ENCODE measurements at regions not wholly inside any gene's neighbourhood (a gene's known extent, or its start where the extent isn't known, plus 50 kb on each side); places are given as distances from the start of the nearest gene placed in this dataset.
"Not testable (repeated sequence)": the region's sequence is repeated elsewhere in the genome, so short reads cannot be mapped to it uniquely, and the experiment has no call there.

DNA sequence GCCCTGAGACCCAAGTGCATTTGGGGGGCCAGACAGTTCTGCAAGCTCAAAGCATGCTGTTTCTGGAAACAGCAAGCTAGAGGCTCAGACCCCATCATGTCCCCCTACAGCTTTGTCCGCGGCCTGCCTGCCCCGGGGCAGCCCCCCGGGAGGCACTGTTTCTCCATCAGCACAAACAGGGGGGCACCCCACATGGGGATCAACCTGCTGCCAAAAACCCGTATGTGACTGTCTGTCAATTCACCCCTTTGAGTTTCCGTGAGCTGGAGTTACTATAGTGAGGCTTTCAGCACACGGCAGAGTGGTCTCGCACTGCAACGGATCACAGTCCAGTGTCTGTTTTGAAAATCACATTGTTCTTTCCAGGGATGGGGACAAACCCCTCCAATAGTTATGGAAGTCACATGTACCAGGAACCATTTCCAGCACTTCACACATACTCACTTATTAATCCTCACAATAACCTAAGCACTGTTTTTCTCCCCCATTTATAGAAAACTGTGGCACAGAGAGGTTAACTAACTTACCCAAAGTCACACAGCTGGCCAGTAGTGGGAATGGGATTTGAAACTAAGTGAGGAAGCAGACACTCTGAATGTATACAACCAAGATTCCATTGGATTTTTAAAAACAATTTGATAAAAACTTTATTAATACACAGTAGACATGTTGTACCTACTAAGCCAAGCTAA, 269.0 kb downstream of the C16orf95 start:
- no peaks in the 10 kb centered on the region for H4K20me1 ChIP-seq (ENCODE audit: control insufficient read depth, extremely low read depth, insufficient read depth, low read length)
- H3K36me3 ChIP-seq (ENCODE audit: control insufficient read depth, insufficient read depth, low read length), result no peaks in the 10 kb centered on the region
- no peak overlapping the region for H3K4me2 ChIP-seq (ENCODE audit: extremely low read depth, insufficient read depth, low read length)
- no peaks in the 10 kb centered on the region for H3K79me2 ChIP-seq (ENCODE audit: control insufficient read depth, insufficient read depth, low read length)
- no peak overlapping the region for H3K9ac ChIP-seq (ENCODE audit: insufficient read depth, low read length)
- H2AFZ ChIP-seq (ENCODE audit: low read length), result no peak overlapping the region
- no peaks in the 10 kb centered on the region for H3K9me3 ChIP-seq (ENCODE audit: control insufficient read depth, insufficient read depth, low read depth, low read length)
- DNase-seq (ENCODE audit: low read depth in 2 of 2), result no peak
- peaks cover 4% of the 10 kb centered on the region for H3K27me3 ChIP-seq (ENCODE audit: control insufficient read depth, insufficient read depth, low read length)
- H3K27ac ChIP-seq (ENCODE audit: insufficient read depth, low read length), result no peak overlapping the region
- TF ChIP-seq, protein P1, sequence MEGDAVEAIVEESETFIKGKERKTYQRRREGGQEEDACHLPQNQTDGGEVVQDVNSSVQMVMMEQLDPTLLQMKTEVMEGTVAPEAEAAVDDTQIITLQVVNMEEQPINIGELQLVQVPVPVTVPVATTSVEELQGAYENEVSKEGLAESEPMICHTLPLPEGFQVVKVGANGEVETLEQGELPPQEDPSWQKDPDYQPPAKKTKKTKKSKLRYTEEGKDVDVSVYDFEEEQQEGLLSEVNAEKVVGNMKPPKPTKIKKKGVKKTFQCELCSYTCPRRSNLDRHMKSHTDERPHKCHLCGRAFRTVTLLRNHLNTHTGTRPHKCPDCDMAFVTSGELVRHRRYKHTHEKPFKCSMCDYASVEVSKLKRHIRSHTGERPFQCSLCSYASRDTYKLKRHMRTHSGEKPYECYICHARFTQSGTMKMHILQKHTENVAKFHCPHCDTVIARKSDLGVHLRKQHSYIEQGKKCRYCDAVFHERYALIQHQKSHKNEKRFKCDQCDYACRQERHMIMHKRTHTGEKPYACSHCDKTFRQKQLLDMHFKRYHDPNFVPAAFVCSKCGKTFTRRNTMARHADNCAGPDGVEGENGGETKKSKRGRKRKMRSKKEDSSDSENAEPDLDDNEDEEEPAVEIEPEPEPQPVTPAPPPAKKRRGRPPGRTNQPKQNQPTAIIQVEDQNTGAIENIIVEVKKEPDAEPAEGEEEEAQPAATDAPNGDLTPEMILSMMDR (conservative IDR thresholded peaks at IDR 0.05 in 1 of 2, IDR thresholded peaks at IDR 0.05 in 1 of 2; ENCODE audit: low read depth in 1 of 2, low read length in 2 of 2), result no peak
- no peak for TF ChIP-seq EZH2 (IDR thresholded peaks at IDR 0.05; ENCODE audit: low read length, missing control alignments)
- no peak overlapping the region for H3K4me3 ChIP-seq (replicated peaks in 1 of 4; ENCODE audit: control extremely low read depth in 1 of 4, insufficient read depth in 1 of 4, low read depth in 3 of 4, low read length in 4 of 4)
- no peaks in the 10 kb centered on the region for H3K4me1 ChIP-seq (ENCODE audit: control insufficient read depth, extremely low read depth, insufficient read depth, low read length)

DNA sequence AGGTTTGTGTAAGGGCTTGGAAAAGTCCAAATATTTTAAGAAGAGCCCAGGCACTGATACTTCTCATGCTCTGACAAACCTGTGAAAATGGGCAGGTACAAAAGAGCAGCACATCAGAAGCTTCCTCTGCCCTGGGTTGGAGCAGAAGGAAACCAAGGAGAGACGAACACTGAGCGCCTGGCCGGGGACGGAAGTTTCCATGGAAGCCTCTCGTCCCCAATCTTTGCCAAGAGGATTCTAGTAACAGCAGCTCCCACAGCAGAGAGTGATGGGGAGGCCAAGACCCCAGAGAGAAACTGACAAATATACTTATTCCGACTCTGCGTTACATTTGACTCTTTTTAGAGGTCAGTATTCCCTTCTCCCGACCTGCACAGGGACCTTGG, 268.5 kb downstream of the C16orf95 start:
- H3K4me1 ChIP-seq (ENCODE audit: control insufficient read depth, extremely low read depth, insufficient read depth, low read length), result no peaks in the 10 kb centered on the region
- H4K20me1 ChIP-seq (ENCODE audit: control insufficient read depth, extremely low read depth, insufficient read depth, low read length), result no peaks in the 10 kb centered on the region
- TF ChIP-seq EZH2 (IDR thresholded peaks at IDR 0.05; ENCODE audit: low read length, missing control alignments), result no peak
- TF ChIP-seq, protein P1 (conservative IDR thresholded peaks at IDR 0.05 in 1 of 2, IDR thresholded peaks at IDR 0.05 in 1 of 2; ENCODE audit: low read depth in 1 of 2, low read length in 2 of 2), result no peak
- no peak for DNase-seq (ENCODE audit: low read depth in 2 of 2)
- H2AFZ ChIP-seq (ENCODE audit: low read length), result no peak overlapping the region
- no peak overlapping the region for H3K4me3 ChIP-seq (replicated peaks in 1 of 4; ENCODE audit: control extremely low read depth in 1 of 4, insufficient read depth in 1 of 4, low read depth in 3 of 4, low read length in 4 of 4)
- peaks cover under 1% of the 10 kb centered on the region for H3K27me3 ChIP-seq (ENCODE audit: control insufficient read depth, insufficient read depth, low read length)
- H3K9ac ChIP-seq (ENCODE audit: insufficient read depth, low read length), result no peak overlapping the region
- no peak overlapping the region for H3K4me2 ChIP-seq (ENCODE audit: extremely low read depth, insufficient read depth, low read length)
- no peaks in the 10 kb centered on the region for H3K36me3 ChIP-seq (ENCODE audit: control insufficient read depth, insufficient read depth, low read length)
- no peaks in the 10 kb centered on the region for H3K9me3 ChIP-seq (ENCODE audit: control insufficient read depth, insufficient read depth, low read depth, low read length)
- H3K79me2 ChIP-seq (ENCODE audit: control insufficient read depth, insufficient read depth, low read length), result no peaks in the 10 kb centered on the region
- H3K27ac ChIP-seq (ENCODE audit: insufficient read depth, low read length), result no peak overlapping the region

DNA sequence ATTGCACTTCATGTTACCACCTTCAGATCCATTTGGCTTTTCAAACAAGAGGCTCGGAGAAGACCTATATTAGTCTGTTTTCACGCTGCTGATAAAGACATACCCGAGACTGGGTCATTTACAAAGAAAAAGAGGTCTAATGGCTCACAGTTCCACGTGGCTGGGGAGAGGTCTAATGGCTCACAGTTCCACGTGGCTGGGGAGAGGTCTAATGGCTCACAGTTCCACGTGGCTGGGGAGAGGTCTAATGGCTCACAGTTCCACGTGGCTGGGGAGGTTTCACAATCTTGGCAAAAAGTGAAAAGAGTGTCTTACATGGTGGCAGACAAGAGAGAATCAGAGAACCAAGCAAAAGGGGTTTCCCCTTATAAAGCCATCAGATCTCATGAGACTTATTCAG, 268.0 kb downstream of the C16orf95 start:
- H3K9ac ChIP-seq (ENCODE audit: insufficient read depth, low read length); H2AFZ ChIP-seq (ENCODE audit: low read length); H3K9me3 ChIP-seq (ENCODE audit: control insufficient read depth, insufficient read depth, low read depth, low read length); H3K79me2 ChIP-seq (ENCODE audit: control insufficient read depth, insufficient read depth, low read length); H3K27me3 ChIP-seq (ENCODE audit: control insufficient read depth, insufficient read depth, low read length); DNase-seq (ENCODE audit: low read depth in 2 of 2); H4K20me1 ChIP-seq (ENCODE audit: control insufficient read depth, extremely low read depth, insufficient read depth, low read length); H3K4me1 ChIP-seq (ENCODE audit: control insufficient read depth, extremely low read depth, insufficient read depth, low read length); H3K36me3 ChIP-seq (ENCODE audit: control insufficient read depth, insufficient read depth, low read length); H3K4me2 ChIP-seq (ENCODE audit: extremely low read depth, insufficient read depth, low read length); H3K27ac ChIP-seq (ENCODE audit: insufficient read depth, low read length); H3K4me3 ChIP-seq (replicated peaks in 1 of 4; ENCODE audit: control extremely low read depth in 1 of 4, insufficient read depth in 1 of 4, low read depth in 3 of 4, low read length in 4 of 4): not testable (repeated sequence)
